Ovary (tissue), 3 donors: ENCODE measurements at regions not wholly inside any gene's neighbourhood (a gene's known extent, or its start where the extent isn't known, plus 50 kb on each side); places are given as distances from the start of the nearest gene placed in this dataset.

ENCODE experiments used
- EP300 ChIP-seq: sonication (generic); formaldehyde crosslinking; IDR thresholded peaks from one replicate; pipeline ENCODE4 v1.6.1; 2017; ENCODE audit warnings: antibody characterized with exemption
- TF ChIP-seq, protein P1 (sequence below), 3 donors: fragments of 450-650 bp in 2 of 3; fragments of 200-600 bp in 1 of 3; IDR thresholded peaks; one replicate each; pipeline versions ENCODE4 v1.5.1 to v1.8.0; 2016 to 2022; ENCODE audit warnings: antibody characterized with exemption in 3 of 3, mild to moderate bottlenecking in 1 of 3
- donor health status: DM: no; HTN: no; CAD: no.

DNA sequence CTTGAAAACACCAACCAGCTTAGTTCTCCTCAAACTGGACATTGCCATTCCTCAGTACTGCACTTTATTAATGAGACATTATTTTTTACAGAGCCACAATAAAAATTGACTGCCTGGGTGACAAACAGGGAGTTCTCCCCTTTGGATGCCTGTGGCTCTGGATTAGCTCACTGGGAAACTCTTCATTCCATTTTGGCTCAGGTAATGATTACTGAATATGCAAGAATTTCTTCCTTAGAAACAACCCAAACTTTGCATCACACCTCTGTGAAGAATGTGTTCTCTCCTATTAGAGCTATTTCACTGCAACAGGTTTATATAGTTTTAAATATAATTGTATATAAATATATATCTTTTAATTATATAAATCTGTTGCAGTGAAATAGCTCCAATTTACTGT lies 2065.8 kb downstream of the ARAP2 start:
- TF ChIP-seq, protein P1, sequence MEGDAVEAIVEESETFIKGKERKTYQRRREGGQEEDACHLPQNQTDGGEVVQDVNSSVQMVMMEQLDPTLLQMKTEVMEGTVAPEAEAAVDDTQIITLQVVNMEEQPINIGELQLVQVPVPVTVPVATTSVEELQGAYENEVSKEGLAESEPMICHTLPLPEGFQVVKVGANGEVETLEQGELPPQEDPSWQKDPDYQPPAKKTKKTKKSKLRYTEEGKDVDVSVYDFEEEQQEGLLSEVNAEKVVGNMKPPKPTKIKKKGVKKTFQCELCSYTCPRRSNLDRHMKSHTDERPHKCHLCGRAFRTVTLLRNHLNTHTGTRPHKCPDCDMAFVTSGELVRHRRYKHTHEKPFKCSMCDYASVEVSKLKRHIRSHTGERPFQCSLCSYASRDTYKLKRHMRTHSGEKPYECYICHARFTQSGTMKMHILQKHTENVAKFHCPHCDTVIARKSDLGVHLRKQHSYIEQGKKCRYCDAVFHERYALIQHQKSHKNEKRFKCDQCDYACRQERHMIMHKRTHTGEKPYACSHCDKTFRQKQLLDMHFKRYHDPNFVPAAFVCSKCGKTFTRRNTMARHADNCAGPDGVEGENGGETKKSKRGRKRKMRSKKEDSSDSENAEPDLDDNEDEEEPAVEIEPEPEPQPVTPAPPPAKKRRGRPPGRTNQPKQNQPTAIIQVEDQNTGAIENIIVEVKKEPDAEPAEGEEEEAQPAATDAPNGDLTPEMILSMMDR (IDR thresholded peaks at IDR 0.05) = no peak
- TF ChIP-seq EP300 = no peak
